HG03469 (cell line): ENCODE measurements at regions not wholly inside any gene's neighbourhood (a gene's known extent, or its start where the extent isn't known, plus 50 kb on each side); places are given as distances from the start of the nearest gene placed in this dataset.

Experiments used
- ATAC-seq: cut with Tn5 transposase; IDR thresholded peaks from one replicate; pipeline ENCODE4 v1.9.1; 2021; ENCODE audit warnings: mild to moderate bottlenecking, moderate library complexity, moderate number of reproducible peaks; ENCODE audit not compliant: unreplicated experiment

DNA sequence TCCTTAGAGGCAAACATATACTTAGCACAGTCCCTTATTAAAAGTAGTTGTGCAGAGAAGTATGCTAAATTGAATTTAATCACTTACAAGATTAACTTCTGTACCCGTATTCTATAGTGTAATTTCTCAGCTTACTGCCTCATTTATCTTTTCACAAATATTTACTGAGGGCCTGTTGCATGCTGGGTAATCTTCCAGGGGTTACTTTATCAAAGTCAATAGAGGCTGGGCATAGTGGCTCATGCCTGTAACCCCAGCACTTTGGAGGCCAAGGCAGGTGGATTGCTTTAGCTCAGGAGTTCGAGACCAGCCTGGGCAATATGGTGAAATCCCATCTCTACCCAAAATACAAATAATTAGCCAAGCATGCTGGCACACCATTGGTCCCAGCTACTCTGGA, 111.7 kb upstream of the RAB27B start:
- ATAC-seq: no peak

DNA sequence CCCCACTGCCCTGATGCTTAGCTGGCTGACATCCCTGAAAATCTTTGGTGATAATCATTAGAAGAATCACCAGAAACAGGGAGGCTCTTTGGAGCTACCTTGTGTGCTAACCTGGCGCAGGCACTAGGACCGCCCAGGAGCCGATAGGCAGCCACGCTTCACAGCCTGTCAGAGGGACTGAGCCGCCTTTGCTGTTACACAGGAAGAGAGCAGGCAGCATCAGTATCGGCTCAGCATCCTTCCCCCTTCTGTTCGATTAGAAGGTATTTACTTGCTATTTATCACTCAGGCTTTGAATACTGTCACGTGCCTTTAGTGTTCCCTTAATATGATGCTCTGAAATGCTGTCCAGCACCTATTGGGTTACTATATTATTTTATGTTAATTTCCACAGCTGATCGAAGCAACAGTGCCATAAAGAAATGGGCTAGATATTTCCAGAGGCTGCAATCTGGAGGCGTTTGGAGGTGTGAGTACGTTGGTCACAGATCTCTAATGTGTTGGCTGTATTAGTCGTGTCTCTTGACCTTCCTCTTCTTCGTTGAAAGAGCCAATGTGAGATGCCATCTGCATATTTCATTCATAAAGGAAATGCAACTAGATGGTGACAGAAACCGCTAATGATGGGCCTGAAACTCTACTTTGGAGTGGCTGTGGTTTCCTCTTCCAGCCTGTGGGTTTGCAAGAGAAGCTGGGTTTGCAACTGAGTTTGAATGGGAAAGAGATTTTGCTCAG, 110.4 kb upstream of the RAB27B start:
- ATAC-seq: peak; percentile 80

DNA sequence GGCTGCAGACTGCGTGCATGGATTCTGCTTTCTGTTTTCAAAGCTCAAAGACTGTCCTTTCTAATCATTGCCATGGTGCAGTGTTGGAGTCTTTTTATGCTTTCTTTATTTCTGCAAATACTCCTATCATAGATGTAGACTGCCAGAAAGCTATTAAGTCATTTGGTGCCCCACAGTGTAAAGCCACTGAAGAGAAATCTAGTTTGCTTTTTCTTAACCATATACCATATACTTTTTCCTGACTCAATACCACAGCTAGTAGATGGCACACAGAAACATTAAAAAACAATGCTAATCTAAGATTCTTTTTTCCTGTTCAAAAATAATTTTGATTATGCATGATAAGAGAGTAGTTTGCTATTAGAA, 109.9 kb upstream of the RAB27B start:
- ATAC-seq: no peak

DNA sequence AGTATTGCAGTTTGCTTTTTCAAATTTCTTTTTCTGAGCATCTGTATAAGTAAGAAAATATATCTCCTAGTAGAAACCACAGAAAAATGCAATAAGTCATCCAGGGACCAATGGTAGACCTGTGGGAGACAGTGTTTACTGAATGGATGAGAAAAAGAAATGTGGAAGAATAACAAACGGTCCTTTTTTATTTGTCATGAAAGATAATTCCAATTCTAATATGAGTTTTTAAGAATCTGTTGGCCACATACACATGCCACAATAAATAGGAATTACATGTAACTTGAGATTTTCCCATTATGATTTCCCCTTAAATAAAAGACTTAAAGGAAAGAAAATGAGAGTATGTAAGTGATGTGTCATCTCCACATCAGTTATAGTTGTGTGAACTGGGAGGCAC, 107.7 kb upstream of the RAB27B start:
- no peak for ATAC-seq

DNA sequence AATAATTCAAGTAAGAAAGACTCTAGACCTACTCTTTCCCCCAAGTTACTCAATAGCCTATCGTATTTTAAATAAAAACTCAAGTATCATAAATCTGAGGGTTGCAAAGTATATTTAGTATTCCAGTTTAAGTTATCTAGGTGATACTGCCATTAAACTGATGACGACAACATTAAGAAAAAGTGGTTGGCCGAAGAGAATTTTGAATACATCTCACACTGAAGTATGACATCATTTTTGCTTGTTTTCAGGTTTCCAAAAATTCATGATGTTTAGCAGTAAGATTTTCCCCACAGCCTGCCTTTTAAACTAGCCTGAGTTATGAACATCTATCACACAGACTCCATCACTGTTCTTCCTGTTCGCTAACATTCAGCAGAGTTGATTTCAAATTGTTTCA, 102.1 kb upstream of the RAB27B start:
- no peak for ATAC-seq

DNA sequence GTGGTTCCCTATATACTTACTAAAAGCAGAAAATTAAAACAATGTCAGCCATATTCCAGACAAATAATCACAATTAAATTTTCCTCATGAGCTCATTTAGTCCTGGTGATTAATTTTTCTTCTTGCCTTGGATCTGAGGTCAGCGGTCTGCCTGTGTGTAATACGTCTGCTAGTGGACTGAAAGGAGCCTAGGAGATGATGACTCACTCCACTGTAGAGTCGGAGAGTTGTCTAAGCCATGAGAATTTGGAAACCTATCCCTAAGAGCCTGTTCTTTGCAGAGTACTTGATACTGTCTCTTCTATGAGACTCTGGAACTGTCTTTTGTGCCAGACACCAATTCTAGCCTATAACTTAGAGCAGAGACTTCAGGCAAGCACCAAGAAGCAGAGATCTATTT, 94.2 kb upstream of the RAB27B start:
- ATAC-seq: no peak

DNA sequence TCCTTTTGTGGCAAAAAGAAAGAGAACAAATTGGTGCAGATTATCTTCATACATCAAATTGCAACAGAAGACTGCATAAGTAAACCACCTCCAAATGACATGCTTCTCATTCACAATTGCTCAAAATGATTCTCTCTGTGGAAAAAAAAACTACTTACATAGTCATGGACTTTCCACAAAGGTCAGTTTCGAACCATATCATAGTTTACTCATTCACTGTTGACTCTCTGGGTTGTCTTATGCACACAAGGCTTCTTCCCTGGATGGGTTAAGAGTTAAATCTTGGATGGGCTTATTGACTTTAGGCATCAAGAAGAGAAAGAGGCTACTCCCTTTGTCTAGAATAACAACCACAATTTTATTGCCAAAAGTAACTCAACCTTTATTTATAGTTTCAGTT, 91.3 kb upstream of the RAB27B start:
- ATAC-seq: no peak

DNA sequence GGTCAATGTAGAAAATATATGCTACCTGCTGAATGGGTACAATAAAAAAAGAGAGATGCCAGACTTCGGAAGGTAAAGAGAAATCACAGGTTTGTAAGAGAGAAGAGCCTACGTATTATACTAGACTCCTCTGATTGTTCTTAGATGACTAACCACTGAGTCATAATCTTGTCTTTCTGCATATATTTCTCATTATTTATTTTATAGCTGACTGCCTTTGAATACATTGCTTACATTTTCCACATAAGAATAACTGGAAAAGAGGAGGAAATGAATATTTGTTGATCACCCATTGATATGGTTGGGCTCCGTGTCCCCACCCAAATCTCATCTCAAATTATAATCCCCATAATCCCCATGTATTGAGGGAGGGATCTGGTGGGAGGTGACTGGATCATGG, 90.3 kb upstream of the RAB27B start:
- no peak for ATAC-seq

DNA sequence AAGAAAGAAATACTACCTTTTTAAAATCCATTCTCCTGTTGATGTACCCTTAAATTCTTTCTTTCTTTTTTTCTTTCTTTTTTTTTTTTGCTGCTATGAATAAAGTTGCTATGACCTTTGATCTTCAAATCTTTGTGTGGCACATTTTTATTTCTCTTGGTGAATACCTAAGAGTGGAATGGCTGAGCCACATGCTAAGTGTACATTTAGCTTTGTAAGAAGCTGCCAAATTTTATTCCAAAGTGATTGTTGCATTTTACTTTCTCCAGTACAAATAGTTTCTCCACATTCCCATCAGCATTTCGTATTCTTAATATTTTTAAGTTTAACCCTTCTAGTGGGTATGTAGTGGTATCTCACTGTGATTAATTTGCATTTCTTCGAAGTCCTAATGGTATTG, 88.8 kb upstream of the RAB27B start:
- no peak for ATAC-seq

DNA sequence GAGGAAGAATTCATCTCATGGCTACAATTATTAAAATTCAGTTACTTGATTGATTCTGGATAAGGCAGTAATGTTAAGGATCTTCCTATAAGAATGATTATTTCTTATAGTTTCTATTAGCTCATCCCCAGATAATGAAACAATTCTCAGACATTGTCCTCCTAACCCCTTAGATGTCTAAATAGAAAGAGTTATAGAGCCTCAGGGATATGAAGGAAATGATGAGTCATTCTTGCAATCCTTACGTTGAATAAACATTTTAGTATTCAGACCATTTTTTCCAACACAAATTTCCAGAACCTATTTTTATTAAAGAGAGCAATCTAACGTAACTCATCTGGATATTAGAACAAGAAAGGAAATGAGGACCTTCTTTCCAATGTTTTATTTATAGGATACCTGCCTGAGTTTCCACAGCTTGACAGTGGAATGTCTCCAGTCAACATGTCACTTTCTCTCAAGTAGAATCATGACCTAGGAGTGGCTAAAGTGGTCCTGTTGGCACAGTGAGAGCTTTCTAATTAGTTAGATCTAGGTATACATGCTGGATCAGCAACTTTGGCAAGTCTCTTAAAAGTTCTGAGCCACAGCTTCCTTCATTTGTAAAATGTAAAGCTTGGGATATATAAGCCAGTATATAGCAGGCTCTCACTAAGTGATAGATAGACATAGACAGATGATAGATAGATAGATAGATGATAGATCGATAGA, 88.0 kb upstream of the RAB27B start:
- ATAC-seq: no peak

DNA sequence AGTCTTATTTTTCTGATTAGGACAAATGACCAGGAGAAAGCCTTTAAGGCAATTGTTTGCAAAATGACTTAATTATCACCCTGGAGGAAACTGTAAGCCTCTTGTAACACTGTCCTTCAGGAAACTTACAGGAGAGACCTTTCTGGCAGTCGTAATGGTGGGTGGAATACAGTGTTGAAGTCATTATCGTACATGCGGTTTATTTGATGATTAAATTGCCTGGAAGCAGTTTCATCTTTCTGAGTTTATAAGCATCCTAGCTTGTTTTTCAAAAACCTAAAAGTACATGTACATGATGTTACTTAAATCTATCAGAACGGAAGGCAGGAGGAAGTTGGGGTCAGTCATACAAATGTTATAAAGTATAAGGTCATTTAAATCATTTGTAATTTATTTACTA, 86.2 kb upstream of the RAB27B start:
- ATAC-seq: no peak

DNA sequence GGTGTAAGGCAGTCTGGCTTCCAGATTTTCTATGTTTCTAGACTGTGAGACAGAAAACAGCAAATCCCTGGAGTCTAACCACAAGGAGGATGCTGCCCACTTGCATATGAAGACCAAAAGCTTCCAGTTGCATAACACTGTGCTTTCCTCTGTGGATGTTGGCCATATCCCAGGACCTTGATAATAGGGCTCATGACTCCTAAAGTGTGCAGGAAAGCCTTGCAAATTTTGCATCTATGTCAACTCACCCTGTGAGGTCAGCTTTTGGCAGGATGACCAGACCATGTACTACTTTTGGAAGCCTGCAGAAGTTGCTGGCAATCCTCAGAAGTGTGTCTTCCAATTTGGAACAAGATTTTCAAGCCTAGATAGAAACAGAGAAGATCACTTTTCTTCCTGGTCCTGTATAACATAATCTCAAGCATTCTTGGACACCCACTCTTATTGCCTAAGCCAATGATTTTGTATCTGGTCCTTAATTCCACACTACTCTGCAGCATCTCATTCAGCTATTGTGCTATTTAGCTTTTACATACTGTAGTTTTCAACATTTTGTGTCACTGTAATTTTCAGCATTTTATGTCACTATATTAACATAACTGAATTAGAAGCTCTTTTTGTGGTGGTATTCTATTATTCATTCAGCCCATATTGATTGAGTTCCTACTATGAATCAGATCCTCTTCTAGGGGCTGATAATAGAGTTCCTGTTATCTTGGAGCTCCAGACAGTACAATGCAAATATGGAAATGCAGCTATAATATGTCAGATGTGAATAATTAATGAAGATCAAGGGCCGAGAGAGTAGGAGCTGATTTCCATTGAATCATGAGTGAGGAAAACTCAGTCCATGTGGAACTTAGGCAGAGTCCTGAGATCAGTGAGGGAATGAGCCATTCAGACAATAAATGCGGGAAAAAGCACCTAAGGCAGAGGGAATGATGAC, 85.3 kb upstream of the RAB27B start:
- no peak for ATAC-seq

DNA sequence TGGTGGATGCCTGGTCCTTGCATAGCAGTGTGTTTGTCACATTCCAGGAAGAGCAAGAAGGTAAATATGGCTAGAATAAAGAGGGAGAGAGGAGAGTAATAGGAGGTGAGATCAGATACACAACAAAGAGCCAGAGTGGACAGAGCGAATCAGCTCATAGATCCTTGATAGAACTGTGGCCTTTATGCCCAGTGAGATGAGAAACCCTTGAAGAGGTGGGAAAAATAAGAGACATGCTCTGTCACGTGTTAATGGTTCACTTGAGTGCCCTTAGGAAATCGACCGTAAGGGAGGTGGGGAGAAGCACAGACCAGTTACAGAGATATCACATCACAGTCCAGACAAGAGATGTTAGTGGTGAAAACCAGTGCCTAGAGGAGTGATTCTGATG, 84.7 kb upstream of the RAB27B start:
- no peak for ATAC-seq

DNA sequence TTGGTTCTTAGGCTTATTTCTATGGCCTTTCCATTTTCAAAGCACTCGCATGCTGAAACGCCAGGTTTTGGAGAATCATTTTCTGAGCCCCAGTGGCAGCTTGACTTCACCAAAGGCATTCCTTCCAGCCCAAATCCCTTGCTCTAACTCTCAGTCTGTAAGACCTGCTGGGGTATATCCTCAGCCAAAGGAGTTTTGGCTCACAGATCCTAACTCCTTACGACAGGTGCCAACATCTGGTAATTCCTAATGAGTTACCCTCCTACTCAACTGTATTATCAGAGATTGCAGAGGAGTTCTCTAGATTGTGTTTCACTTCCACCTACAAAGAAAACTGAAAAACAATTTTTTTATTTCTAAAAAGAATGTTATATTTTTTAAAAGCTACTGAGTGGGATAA, 79.0 kb upstream of the RAB27B start:
- no peak for ATAC-seq

DNA sequence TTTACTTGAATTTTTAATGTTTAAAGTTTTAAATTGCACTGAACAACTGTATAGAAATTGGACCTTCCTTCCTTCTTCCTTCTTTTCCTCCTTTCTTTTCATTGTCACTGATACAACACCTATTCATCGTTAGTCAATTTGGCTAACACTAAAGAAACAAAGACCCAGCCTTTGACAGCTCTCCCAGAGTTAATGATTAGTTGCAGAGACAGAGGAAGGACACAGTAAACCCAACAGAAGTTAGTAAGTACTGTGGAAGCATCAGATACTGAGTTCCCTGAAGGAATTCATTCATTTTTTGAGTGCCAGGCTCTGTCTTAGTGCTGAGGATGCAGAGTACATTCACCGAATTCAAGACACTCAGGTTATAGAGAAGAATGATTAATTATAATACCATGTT, 77.9 kb upstream of the RAB27B start:
- ATAC-seq: no peak

DNA sequence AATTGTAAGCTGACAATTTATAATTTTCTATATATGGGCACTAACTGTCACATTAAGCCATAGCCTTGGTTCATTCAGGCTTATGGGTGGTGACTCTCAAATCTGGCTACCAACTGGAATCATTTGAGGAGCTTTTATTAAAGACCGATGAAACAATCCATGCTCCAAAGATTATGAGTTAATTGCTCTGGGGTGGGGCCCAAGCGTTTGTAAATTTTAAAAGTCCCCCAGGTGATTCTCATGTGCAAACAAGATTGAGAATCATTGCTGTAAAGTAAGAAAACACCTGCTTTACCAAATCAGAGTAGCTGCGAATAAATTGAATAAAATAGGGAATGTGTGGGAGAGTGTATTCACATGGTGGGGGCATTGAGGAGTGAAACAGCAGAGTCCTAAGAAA, 76.1 kb upstream of the RAB27B start:
- ATAC-seq: no peak

DNA sequence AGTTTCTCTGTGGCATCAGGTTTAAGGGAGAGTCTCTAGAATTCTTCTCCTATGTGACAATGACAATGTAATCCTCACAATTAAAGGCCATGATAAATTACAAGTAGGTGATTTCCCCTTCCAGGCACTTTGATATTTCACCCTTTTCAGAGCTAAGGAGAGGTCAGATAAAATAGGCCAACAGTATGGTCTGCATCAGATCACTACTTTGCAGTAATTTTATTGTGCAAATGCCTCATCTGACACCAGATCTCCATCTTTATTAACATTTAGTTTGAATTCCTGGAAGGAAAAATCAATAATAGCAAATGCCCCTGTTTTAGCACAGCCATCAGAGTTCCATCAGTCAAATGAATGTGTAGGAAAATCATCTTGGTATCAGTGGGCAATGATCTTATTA, 72.8 kb upstream of the RAB27B start:
- ATAC-seq: no peak

DNA sequence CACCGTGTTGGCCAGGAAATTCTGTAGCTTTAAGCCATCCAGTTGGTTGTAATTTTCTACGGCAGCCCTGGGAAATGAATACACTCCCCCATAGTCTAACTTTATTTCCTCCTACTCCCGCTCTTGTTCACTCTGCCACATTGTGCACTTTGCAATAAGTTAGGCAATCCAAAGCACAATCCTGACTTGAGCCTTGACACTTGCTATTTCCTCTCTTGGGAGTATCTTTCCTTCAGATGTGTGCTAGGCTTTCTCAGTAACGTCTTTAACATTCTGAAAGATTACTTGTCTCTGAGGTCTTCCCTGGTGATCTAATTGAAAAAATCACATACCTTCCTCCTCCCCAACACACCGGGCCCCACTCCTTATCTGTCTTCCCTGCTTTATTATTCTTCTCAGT, 65.9 kb upstream of the RAB27B start:
- ATAC-seq: no peak

DNA sequence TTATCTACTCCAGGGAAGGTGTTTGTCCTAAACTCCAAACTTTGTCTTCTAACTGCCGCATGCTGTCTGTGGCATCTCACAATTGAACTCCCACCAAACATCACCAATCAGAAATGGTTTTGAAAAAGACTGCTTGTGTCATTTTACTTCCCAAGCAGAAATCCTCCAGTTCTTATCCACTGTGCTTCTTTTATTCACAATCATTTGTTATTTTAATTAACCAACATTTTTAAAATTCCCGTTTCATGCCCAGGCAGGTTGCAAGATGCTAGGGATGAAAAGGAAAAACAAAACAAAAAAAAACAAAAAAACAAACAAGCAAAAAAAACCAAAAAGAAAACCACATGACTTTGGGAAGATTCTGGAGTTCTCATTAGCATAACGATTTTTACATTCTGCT, 63.5 kb upstream of the RAB27B start:
- no peak for ATAC-seq

DNA sequence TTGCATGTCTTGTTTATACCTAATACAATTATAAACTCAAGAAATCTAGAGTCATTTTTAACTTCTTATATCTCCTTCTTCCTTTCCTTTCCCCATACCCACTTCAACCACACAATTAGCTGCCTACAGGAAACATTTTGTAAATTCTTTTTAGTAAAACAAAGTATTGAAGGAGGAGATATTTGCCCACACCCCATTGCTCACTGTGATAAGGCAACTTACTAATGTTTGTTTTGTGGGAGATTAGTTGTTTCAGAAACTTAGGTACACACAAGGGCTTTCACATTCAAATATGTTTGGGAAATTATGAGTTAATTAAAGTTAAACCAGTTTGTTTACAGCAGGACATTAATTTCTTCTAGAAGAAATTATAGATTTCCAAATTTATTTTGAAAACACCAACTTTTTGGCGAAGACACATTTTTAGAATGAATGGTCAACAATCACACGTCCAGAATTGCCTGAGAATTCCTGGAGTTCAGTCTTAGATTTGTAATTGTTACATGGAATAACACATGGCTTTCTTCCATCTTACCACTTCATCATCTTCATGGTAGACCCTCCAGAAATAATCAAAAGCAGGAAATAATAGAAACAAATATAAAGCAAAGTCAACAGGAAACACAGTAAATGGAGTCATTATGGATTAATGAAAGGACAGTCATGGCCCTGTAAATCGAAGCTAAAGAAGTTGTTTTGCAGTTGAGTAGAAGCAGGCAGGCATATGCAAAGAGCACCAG, 62.5 kb upstream of the RAB27B start:
- no peak for ATAC-seq

DNA sequence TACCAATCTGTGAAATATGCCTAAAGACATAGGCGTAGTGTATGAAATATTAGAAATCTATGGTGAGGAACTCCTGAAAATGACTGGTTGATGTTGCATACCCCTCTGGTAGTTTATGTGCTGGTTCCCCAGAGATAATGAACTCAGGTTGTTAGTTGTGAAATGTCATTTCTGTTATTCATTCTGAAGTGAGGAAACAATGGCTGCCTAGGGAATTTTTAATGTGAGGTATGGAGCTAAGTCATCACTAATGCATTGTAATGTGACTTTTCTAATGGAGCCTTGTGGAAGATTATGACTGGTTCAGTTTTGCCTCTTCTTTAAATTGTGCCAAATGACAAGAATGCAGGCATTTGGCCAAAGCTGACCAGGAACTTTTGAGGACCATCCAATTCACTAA, 61.6 kb upstream of the RAB27B start:
- no peak for ATAC-seq
